ENCODE measurements at regions not wholly inside any gene's neighbourhood (a gene's known extent, or its start where the extent isn't known, plus 50 kb on each side); places are given as distances from the start of the nearest gene placed in this dataset.
A peak's percentile ranks its signal among the peaks of the same experiment; 100 is the strongest.

- intact Hi-C loops (cut with micrococcal nuclease; ENCODE audit: unreplicated experiment) (loop anchor here (5.0 to 10.0 kb wide), 3 partner anchors 152 to 1557 kb away; partner anchors contain the start of gene BCL11A), in situ Hi-C loops (cut with MboI) (loop anchor here (10.0 kb wide), 1 partner anchor 1540 kb away; no protein-coding TSS in a partner anchor)
- BruUV-seq (replicated peaks), result no TSS peak
- DNase-seq (ENCODE audit: low read depth, low spot score), result no peak
- ChIA-PET SMC1A (ENCODE audit: uncharacterized antibody, unreplicated experiment) (interaction anchor here (0.6 to 1.9 kb wide), 11 partner anchors 15 to 1558 kb away, joined by 3 to 8 read pairs (median 4); no protein-coding TSS in a partner anchor), RAD21 (ENCODE audit: unreplicated experiment) (interaction anchor here (0.9 to 2.4 kb wide), 4 partner anchors 157 to 1557 kb away, joined by 4 to 15 read pairs (median 8); no protein-coding TSS in a partner anchor), CTCF (interaction anchor here (0.7 to 3.2 kb wide), 41 partner anchors 10 to 1643 kb away, joined by 3 to 19 read pairs (median 4); no protein-coding TSS in a partner anchor), POLR2A (no interaction called here)
- Histone ChIP-seq H3K27me3 (replicated peaks in 1 of 2; ENCODE audit: control insufficient read depth in 2 of 2, insufficient read depth in 2 of 2, low read length in 1 of 2) (0 out of 4 replicates have a peak, but pooled peaks cover 0 to 2% of the 10 kb centered on the region in 2 experiments), H3K4me2 (ENCODE audit: control insufficient read depth, insufficient read depth) (no peak overlapping the region), H3K4me3 (no peak overlapping the region), H2AFZ (ENCODE audit: control insufficient read depth, low read depth, low read length) (no peak overlapping the region), H3K4me1 (ENCODE audit: control insufficient read depth, insufficient read depth, low read length) (no peaks in the 10 kb centered on the region), H4K20me1 (ENCODE audit: control insufficient read depth, insufficient read depth) (no peaks in the 10 kb centered on the region), H3K9me3 (replicated peaks; ENCODE audit: control insufficient read depth, insufficient read depth, low read length) (no peaks in the 10 kb centered on the region), H3K9ac (ENCODE audit: control insufficient read depth, insufficient read depth, low read length) (no peak overlapping the region), H3K36me3 (ENCODE audit: control insufficient read depth in 2 of 2, insufficient read depth in 2 of 2, low read length in 1 of 2) (no peaks in the 10 kb centered on the region), H3K27ac (ENCODE audit: control insufficient read depth, insufficient read depth) (no peak overlapping the region), H3K79me2 (ENCODE audit: control insufficient read depth, insufficient read depth, low read length) (no peaks in the 10 kb centered on the region)
- WGBS (ENCODE audit: insufficient coverage, insufficient replicate concordance, low lambda C conversion rate, missing lambda C conversion rate), result 33% methylated on average over 5 of the region's 5 CpGs
- FAIRE-seq, result no peak
- peak; percentile 90 for ATAC-seq
- TF ChIP-seq, protein P1, sequence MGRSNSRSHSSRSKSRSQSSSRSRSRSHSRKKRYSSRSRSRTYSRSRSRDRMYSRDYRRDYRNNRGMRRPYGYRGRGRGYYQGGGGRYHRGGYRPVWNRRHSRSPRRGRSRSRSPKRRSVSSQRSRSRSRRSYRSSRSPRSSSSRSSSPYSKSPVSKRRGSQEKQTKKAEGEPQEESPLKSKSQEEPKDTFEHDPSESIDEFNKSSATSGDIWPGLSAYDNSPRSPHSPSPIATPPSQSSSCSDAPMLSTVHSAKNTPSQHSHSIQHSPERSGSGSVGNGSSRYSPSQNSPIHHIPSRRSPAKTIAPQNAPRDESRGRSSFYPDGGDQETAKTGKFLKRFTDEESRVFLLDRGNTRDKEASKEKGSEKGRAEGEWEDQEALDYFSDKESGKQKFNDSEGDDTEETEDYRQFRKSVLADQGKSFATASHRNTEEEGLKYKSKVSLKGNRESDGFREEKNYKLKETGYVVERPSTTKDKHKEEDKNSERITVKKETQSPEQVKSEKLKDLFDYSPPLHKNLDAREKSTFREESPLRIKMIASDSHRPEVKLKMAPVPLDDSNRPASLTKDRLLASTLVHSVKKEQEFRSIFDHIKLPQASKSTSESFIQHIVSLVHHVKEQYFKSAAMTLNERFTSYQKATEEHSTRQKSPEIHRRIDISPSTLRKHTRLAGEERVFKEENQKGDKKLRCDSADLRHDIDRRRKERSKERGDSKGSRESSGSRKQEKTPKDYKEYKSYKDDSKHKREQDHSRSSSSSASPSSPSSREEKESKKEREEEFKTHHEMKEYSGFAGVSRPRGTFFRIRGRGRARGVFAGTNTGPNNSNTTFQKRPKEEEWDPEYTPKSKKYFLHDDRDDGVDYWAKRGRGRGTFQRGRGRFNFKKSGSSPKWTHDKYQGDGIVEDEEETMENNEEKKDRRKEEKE (IDR thresholded peaks at IDR 0.05), result no peak
- TF ChIP-seq SMC3 (IDR thresholded peaks at IDR 0.05; ENCODE audit: borderline replicate concordance, low read length) (peak; percentile 73; the same call in 1 of the 2 replicates), YY1 (IDR thresholded peaks at IDR 0.05; ENCODE audit: low read depth, low read length) (peak; percentile 65; the same call in 1 of the 2 replicates), BACH1 (IDR thresholded peaks at IDR 0.05; ENCODE audit: borderline replicate concordance) (no peak), USF2 (IDR thresholded peaks at IDR 0.05; ENCODE audit: borderline replicate concordance, low read depth, low read length) (no peak), RAD21 (IDR thresholded peaks at IDR 0.05; ENCODE audit: insufficient read depth, low read depth, low read length) (peak; percentile 70), NFYB (IDR thresholded peaks at IDR 0.05; ENCODE audit: insufficient read depth, low read depth, low read length) (no peak), FOXK2 (IDR thresholded peaks at IDR 0.05) (no peak), EP300 (IDR thresholded peaks at IDR 0.05; ENCODE audit: borderline replicate concordance in 1 of 2, control insufficient read depth in 1 of 2, low read depth in 2 of 2, low read length in 2 of 2) (no peak)
- TF ChIP-seq, protein P2, sequence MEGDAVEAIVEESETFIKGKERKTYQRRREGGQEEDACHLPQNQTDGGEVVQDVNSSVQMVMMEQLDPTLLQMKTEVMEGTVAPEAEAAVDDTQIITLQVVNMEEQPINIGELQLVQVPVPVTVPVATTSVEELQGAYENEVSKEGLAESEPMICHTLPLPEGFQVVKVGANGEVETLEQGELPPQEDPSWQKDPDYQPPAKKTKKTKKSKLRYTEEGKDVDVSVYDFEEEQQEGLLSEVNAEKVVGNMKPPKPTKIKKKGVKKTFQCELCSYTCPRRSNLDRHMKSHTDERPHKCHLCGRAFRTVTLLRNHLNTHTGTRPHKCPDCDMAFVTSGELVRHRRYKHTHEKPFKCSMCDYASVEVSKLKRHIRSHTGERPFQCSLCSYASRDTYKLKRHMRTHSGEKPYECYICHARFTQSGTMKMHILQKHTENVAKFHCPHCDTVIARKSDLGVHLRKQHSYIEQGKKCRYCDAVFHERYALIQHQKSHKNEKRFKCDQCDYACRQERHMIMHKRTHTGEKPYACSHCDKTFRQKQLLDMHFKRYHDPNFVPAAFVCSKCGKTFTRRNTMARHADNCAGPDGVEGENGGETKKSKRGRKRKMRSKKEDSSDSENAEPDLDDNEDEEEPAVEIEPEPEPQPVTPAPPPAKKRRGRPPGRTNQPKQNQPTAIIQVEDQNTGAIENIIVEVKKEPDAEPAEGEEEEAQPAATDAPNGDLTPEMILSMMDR (IDR thresholded peaks at IDR 0.05 in 2 of 3, conservative IDR thresholded peaks at IDR 0.05 in 1 of 3; ENCODE audit: control insufficient read depth in 2 of 3, extremely low read depth in 1 of 3, insufficient read depth in 1 of 3, low read depth in 3 of 3, low read length in 3 of 3), result peak; percentile 75 to 96 (median 94)
- TF ChIP-seq, protein P3, sequence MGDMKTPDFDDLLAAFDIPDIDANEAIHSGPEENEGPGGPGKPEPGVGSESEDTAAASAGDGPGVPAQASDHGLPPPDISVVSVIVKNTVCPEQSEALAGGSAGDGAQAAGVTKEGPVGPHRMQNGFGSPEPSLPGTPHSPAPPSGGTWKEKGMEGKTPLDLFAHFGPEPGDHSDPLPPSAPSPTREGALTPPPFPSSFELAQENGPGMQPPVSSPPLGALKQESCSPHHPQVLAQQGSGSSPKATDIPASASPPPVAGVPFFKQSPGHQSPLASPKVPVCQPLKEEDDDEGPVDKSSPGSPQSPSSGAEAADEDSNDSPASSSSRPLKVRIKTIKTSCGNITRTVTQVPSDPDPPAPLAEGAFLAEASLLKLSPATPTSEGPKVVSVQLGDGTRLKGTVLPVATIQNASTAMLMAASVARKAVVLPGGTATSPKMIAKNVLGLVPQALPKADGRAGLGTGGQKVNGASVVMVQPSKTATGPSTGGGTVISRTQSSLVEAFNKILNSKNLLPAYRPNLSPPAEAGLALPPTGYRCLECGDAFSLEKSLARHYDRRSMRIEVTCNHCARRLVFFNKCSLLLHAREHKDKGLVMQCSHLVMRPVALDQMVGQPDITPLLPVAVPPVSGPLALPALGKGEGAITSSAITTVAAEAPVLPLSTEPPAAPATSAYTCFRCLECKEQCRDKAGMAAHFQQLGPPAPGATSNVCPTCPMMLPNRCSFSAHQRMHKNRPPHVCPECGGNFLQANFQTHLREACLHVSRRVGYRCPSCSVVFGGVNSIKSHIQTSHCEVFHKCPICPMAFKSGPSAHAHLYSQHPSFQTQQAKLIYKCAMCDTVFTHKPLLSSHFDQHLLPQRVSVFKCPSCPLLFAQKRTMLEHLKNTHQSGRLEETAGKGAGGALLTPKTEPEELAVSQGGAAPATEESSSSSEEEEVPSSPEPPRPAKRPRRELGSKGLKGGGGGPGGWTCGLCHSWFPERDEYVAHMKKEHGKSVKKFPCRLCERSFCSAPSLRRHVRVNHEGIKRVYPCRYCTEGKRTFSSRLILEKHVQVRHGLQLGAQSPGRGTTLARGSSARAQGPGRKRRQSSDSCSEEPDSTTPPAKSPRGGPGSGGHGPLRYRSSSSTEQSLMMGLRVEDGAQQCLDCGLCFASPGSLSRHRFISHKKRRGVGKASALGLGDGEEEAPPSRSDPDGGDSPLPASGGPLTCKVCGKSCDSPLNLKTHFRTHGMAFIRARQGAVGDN (IDR thresholded peaks at IDR 0.05), result no peak
These were observed 784.1 kb upstream of the FANCL start for GRCh38 chr2:59025157-59025757.

Measured in GM12878 (cell line).